ENCODE measurements at regions not wholly inside any gene's neighbourhood (a gene's known extent, or its start where the extent isn't known, plus 50 kb on each side); places are given as distances from the start of the nearest gene placed in this dataset.

DNA sequence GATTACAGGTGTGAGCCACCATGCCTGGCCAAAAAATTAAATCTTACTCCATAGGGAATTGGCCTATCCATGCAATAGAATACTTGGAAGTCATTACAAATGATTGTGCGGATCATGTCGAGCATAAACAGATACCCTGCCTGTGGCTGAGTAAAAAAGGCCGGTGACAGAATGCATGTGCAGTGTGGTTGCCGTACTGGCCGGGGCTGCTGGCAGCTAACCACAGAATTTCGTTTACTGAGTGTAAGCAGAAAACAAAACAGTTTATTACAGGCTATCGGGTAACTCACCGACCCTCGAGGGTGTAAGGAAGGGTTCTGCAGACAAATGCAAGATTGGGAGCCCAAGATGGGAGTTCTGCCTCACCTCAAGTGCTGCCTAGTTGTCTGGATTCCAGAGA, 127.7 kb downstream of the ZIC5 start:
- in situ Hi-C loops (cut with HindIII; ENCODE audit: low sequenced_read_pairs): no loop called here
- TF ChIP-seq, protein P1, sequence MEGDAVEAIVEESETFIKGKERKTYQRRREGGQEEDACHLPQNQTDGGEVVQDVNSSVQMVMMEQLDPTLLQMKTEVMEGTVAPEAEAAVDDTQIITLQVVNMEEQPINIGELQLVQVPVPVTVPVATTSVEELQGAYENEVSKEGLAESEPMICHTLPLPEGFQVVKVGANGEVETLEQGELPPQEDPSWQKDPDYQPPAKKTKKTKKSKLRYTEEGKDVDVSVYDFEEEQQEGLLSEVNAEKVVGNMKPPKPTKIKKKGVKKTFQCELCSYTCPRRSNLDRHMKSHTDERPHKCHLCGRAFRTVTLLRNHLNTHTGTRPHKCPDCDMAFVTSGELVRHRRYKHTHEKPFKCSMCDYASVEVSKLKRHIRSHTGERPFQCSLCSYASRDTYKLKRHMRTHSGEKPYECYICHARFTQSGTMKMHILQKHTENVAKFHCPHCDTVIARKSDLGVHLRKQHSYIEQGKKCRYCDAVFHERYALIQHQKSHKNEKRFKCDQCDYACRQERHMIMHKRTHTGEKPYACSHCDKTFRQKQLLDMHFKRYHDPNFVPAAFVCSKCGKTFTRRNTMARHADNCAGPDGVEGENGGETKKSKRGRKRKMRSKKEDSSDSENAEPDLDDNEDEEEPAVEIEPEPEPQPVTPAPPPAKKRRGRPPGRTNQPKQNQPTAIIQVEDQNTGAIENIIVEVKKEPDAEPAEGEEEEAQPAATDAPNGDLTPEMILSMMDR (IDR thresholded peaks at IDR 0.05; ENCODE audit: low read depth, low read length): no peak
- no peak overlapping the region for H3K4me3 ChIP-seq (ENCODE audit: low read depth, low read length)
- DNase-seq (ENCODE audit: low read depth, low spot score): no peak

DNA sequence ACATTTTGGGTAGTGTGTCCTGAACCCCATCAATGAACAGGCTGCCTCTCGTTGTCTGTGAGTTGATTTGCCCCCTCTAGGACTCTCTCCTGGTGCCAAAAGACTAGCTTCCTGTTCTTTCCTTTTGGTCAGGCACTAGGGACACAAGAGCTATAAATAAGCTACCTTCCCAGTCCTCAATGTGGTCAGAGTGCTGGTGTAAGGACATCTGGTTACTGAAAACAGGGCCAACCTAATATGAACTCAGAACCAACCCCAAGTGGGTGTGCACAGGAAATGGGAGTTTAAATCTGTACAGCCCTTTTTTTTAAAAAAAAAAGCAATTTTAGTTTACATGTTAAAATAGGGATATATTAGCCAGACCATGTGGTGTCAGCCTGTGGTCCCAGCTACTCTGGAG, 129.2 kb downstream of the ZIC5 start:
- no peak for DNase-seq (ENCODE audit: low read depth, low spot score)
- H3K4me3 ChIP-seq (ENCODE audit: low read depth, low read length): no peak overlapping the region
- TF ChIP-seq, protein P1 (IDR thresholded peaks at IDR 0.05; ENCODE audit: low read depth, low read length): no peak
- in situ Hi-C loops (cut with HindIII; ENCODE audit: low sequenced_read_pairs): no loop called here

DNA sequence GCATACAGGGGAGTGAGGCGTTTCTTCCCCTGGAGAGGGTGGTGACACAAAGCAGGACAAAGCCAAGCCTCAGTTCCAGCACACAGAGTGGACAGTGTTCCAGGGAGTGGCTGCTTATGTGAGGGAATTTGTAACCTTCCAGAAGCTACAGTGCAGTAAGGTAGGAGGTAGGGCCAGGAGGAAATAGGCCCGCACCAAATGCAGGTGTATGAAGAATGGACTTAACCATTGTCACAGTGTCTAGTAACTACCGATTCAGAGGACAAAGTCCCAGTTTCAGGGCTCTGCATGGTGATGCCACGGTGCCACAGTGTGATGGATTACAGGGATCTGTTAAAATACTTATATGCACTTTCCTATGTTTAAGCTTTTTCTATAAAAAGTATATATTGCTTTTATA, 135.3 kb downstream of the ZIC5 start:
- DNase-seq (ENCODE audit: low read depth, low spot score): no peak
- H3K4me3 ChIP-seq (ENCODE audit: low read depth, low read length): no peak overlapping the region
- TF ChIP-seq, protein P1 (IDR thresholded peaks at IDR 0.05; ENCODE audit: low read depth, low read length): no peak
- in situ Hi-C loops (cut with HindIII; ENCODE audit: low sequenced_read_pairs): no loop called here

GRCh38 chr13:99835442-99835841, 136.1 kb downstream of the ZIC5 start:
- no peak overlapping the region for H3K4me3 ChIP-seq (ENCODE audit: low read depth, low read length)
- TF ChIP-seq, protein P1 (IDR thresholded peaks at IDR 0.05; ENCODE audit: low read depth, low read length): no peak
- in situ Hi-C loops (cut with HindIII; ENCODE audit: low sequenced_read_pairs): no loop called here
- no peak for DNase-seq (ENCODE audit: low read depth, low spot score)

- TF ChIP-seq, protein P1 (IDR thresholded peaks at IDR 0.05; ENCODE audit: low read depth, low read length): no peak
- in situ Hi-C loops (cut with HindIII; ENCODE audit: low sequenced_read_pairs): no loop called here
- no peak for DNase-seq (ENCODE audit: low read depth, low spot score)
- H3K4me3 ChIP-seq (ENCODE audit: low read depth, low read length): no peak overlapping the region
These were observed 137.3 kb downstream of the ZIC5 start for GRCh38 chr13:99834246-99834645.

GRCh38 chr13:99832347-99832746, 139.2 kb downstream of the ZIC5 start:
- TF ChIP-seq, protein P1 (IDR thresholded peaks at IDR 0.05; ENCODE audit: low read depth, low read length): no peak
- H3K4me3 ChIP-seq (ENCODE audit: low read depth, low read length): no peak overlapping the region
- no peak for DNase-seq (ENCODE audit: low read depth, low spot score)
- in situ Hi-C loops (cut with HindIII; ENCODE audit: low sequenced_read_pairs): no loop called here

GRCh38 chr13:99830931-99831330, 140.6 kb downstream of the ZIC5 start:
- H3K4me3 ChIP-seq (ENCODE audit: low read depth, low read length): no peak overlapping the region
- in situ Hi-C loops (cut with HindIII; ENCODE audit: low sequenced_read_pairs): no loop called here
- TF ChIP-seq, protein P1 (IDR thresholded peaks at IDR 0.05; ENCODE audit: low read depth, low read length): no peak
- DNase-seq (ENCODE audit: low read depth, low spot score): no peak
